GM08714 (cell line): ENCODE measurements at regions not wholly inside any gene's neighbourhood (a gene's known extent, or its start where the extent isn't known, plus 50 kb on each side); places are given as distances from the start of the nearest gene placed in this dataset.

Experiments
- H3K4me3 ChIP-seq: fragments of 200-500 bp; sonication (Bioruptor generic); 2 replicates; pipeline ENCODE4 v1.5.1; 2014; ENCODE audit warnings: mild to moderate bottlenecking, low read length, inconsistent platforms
- ZNF274 ChIP-seq: IDR thresholded peaks from 2 replicates; pipeline ENCODE4 v1.6.1; 2012; ENCODE audit warnings: mild to moderate bottlenecking, low read depth, low read length

DNA sequence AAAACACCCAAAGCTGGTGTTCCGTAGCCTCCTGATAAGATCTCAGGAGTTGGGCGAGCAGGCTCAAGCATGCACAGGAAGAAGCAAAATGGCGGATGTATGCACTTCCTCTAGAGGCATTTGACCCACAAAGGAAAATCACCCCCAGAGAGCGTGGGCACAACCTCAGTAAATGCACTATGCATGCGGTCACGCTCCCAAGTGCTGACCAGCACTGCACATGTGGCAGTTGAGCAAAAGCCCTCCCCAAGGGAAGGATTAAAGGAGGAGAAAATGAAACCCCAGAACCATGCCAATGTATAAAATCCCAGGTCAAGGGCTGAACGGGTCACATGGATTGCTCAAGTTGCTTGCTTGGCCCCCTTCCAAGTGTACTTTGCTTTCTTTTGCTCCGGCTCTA lies 289.4 kb upstream of the IGF1R start:
- TF ChIP-seq ZNF274 = no peak
- H3K4me3 ChIP-seq = no peak overlapping the region

DNA sequence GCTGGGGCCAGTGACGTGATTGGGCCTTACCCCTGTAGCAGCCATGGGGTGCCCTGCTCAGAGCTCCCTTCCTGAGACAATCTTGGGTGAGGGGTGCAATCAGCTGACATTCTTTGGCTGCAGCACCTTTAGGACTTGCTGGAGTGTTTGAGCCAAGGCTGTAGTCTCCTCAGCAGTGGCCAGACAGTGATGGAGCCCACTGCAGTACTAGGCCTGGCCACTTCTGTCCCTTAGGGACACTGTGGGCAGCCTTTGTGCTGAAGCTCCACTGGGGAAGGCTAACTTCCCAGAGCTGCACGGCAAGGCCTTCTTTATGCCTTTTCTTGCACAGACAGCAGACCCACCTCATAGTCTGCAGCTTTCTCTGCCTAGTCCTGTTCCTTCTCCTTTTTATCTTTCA lies 284.9 kb upstream of the IGF1R start:
- no peak overlapping the region for H3K4me3 ChIP-seq
- TF ChIP-seq ZNF274 = no peak

GRCh38 chr15:98363955-98364354 lies 284.4 kb upstream of the IGF1R start:
- H3K4me3 ChIP-seq = no peak overlapping the region
- no peak for TF ChIP-seq ZNF274

DNA sequence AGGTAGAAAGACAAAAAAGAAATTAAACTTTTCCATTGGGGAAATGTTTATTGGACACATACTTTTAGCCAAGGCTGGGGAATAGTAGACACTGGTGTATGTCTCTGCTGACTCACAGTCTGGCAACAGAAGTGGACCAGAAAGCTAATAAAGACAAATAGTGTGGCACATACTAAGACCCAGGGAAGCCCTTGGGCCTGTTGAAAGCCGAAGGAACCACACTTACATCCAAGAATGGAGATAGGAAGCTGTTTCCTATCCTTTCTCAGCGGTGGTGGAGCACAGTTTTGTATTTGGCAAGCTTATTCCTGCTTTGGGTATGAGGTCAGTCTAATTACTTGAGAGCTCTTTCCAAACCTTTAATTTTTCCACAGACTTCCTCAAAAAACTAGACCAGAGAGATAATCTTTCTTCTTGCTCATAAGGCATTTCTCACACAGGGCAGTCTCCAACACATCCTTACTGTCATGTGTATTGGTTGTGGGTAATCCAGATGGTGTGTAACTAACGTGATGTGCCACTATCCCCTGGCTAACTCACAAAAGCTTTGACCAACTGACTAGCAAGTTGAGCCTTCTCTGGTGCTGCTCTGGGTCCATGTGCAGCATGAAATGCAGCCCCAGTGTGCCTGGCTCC lies 279.1 kb upstream of the IGF1R start:
- no peak overlapping the region for H3K4me3 ChIP-seq
- no peak for TF ChIP-seq ZNF274

- no peak overlapping the region for H3K4me3 ChIP-seq
- no peak for TF ChIP-seq ZNF274
These were observed 272.6 kb upstream of the IGF1R start for GRCh38 chr15:98375513-98376340.

- TF ChIP-seq ZNF274 = no peak
- no peak overlapping the region for H3K4me3 ChIP-seq
These were observed 267.6 kb upstream of the IGF1R start for GRCh38 chr15:98380721-98381120.

GRCh38 chr15:98381446-98381845 lies 266.9 kb upstream of the IGF1R start:
- TF ChIP-seq ZNF274 = no peak
- no peak overlapping the region for H3K4me3 ChIP-seq

GRCh38 chr15:98382139-98382538 lies 266.2 kb upstream of the IGF1R start:
- no peak for TF ChIP-seq ZNF274
- no peak overlapping the region for H3K4me3 ChIP-seq

- H3K4me3 ChIP-seq = no peak overlapping the region
- TF ChIP-seq ZNF274 = no peak
These were observed 264.8 kb upstream of the IGF1R start for GRCh38 chr15:98383571-98383970.

DNA sequence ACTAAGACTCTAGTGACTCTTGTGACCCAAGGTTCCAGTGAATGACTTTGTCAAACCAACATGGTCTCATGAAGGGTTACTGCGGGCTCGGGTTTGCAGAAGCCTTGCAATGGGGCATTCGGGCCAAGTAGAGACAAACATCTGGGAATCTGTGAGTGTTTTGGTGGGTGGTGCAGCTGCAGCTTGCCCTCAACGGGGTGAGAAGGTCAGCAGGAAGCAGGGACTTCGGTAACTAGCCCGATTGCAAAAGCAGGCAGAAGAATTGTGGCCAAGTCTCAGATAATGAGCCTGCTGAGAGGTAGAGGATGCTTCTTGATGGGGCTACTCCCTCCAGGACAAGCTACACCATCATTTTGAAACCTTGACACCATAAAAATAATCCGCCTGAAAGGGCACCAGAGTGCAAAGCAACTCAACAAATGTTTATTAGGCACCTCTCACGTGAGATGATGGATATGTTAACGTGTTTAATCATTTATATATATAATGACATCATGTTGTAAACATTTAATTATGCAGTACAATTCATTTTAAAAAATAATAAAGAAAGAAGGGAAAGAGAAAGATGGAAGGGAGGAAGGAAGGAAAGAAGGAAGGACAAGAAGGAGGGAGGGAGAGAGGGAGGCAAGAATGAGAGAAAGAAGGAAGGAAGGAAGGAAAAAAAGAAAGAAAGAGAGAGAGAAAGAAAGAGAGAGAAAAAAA lies 263.9 kb upstream of the IGF1R start:
- no peak for TF ChIP-seq ZNF274
- H3K4me3 ChIP-seq = no peak overlapping the region

DNA sequence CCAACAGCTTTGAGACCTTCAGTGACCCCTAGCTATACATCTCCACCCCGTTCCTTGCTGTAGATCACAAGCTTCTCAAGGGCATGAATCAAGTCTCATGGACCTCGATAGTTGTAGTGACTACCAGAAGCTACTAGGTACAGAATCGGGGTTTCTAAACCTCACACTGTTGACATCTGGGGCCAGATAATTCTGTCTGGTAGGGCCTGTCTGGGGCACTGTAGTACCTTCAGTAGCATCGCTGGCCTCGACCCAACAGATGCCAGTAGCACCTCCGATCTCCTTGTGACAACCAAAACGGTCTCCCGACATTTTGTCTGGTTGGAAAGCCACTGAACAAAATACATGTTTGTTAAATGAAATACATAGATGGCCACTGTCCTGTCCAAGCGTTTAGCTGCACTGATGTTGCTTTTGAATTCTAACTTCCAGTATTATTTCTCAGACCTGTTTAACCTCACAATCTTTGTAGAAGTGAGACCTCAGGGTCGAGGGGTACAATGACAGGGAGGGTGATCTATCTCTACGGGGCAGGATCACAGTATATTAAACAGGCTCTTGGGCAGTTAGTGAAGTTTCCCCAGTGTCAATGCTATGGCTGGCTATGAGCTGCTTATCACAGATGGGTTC lies 262.5 kb upstream of the IGF1R start:
- H3K4me3 ChIP-seq = no peak overlapping the region
- no peak for TF ChIP-seq ZNF274

DNA sequence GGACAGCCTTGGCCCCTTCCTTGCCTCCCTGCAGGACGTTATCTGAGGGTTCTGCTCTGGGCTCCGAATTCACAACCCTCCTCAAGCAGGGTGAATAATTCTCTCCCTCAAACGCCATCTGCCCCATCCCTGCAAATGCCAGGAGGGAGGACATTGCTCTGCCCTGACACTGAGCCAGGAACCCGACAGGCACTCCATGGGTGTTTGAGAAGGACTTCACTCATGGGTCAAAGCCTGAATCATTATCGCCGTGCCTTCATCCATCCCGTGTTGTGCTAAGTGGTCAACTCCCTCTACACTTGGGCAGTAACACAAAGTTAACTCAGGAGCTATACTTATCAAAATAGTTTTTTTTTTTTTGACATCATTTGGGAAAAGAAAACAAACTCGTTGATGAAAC lies 261.8 kb upstream of the IGF1R start:
- no peak overlapping the region for H3K4me3 ChIP-seq
- TF ChIP-seq ZNF274 = no peak

DNA sequence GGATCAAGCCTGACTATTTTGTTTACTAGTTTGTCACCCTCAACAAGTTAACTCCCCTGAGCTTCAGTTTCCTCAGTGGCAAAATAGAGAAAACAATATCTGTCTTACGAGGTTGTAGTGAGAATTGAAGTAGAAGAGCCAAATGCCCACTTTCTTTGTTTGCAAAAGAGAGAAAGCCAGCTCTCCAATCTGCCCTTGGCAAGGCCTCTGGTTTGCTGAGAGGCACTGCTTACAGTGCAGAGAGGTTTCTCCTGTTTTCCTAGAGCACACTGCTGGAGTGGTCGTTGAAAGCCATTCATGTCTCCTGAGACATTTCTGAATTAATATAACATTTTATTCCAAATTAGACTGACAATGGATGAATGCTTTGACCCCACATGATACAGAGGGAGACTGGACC lies 260.5 kb upstream of the IGF1R start:
- TF ChIP-seq ZNF274 = no peak

GRCh38 chr15:98390946-98391530 lies 257.3 kb upstream of the IGF1R start:
- no peak for TF ChIP-seq ZNF274

More for the DNA sequence above, 260.5 kb upstream of the IGF1R start:
- no peak overlapping the region for H3K4me3 ChIP-seq

DNA sequence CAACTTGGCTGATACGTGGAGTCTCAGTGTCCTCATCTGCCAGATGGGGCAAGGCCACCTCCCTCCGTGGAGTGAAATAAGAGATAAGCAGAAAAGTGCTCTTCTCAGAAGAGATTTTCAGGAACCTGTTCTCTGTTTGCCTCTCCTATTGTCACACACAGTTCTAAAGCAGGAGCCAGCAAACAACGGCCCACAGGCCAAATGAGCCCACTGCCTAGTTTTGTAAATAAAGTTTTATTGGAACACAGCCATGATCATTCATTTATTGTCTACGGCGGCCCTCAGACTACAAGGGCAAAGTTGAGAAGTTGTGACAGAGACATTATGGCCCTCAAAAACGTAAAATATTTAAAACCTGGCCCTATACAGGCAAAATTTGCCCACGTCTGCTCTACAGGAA lies 256.8 kb upstream of the IGF1R start:
- no peak overlapping the region for H3K4me3 ChIP-seq
- no peak for TF ChIP-seq ZNF274

More at GRCh38 chr15:98390946-98391530, 257.3 kb upstream of the IGF1R start:
- H3K4me3 ChIP-seq = no peak overlapping the region
